ENCODE measurements at regions not wholly inside any gene's neighbourhood (a gene's known extent, or its start where the extent isn't known, plus 50 kb on each side); places are given as distances from the start of the nearest gene placed in this dataset.
"Not testable (repeated sequence)": the region's sequence is repeated elsewhere in the genome, so short reads cannot be mapped to it uniquely, and the experiment has no call there.

GRCh38 chr20:47406849-47407682 lies 50.6 kb upstream of the ZMYND8 start:
- DNase-seq (ENCODE audit: low spot score) = no peak

GRCh38 chr20:47411161-47411560 lies 54.7 kb upstream of the ZMYND8 start:
- no peak for DNase-seq (ENCODE audit: low spot score)

GRCh38 chr20:47412083-47412482 lies 55.6 kb upstream of the ZMYND8 start:
- DNase-seq (ENCODE audit: low spot score) = no peak

- no peak for DNase-seq (ENCODE audit: low spot score)
Measured at GRCh38 chr20:47413189-47413588, 56.7 kb upstream of the ZMYND8 start.

GRCh38 chr20:47417245-47418068 lies 61.0 kb upstream of the ZMYND8 start:
- no peak for DNase-seq (ENCODE audit: low spot score)

GRCh38 chr20:47418069-47418757 lies 61.7 kb upstream of the ZMYND8 start:
- DNase-seq (ENCODE audit: low spot score) = no peak

- DNase-seq (ENCODE audit: low spot score) = no peak
Measured at GRCh38 chr20:47419953-47420514, 63.5 kb upstream of the ZMYND8 start.

GRCh38 chr20:47421076-47421475 lies 64.6 kb upstream of the ZMYND8 start:
- no peak for DNase-seq (ENCODE audit: low spot score)

GRCh38 chr20:47423586-47423985 lies 67.1 kb upstream of the ZMYND8 start:
- no peak for DNase-seq (ENCODE audit: low spot score)

- DNase-seq (ENCODE audit: low spot score) = no peak
Measured at GRCh38 chr20:47427067-47427466, 70.6 kb upstream of the ZMYND8 start.

GRCh38 chr20:47427746-47428145 lies 71.2 kb upstream of the ZMYND8 start:
- DNase-seq (ENCODE audit: low spot score) = no peak

GRCh38 chr20:47428164-47428563 lies 71.7 kb upstream of the ZMYND8 start:
- no peak for DNase-seq (ENCODE audit: low spot score)

- no peak for DNase-seq (ENCODE audit: low spot score)
Measured at GRCh38 chr20:47428851-47429336, 72.4 kb upstream of the ZMYND8 start.

GRCh38 chr20:47429409-47429808 lies 72.3 kb upstream of the NCOA3 start:
- no peak for DNase-seq (ENCODE audit: low spot score)

GRCh38 chr20:47430862-47431588 lies 70.7 kb upstream of the NCOA3 start:
- DNase-seq (ENCODE audit: low spot score) = no peak

- DNase-seq (ENCODE audit: low spot score) = no peak
Measured at GRCh38 chr20:47432834-47433210, 68.9 kb upstream of the NCOA3 start.

GRCh38 chr20:47434128-47434779 lies 67.4 kb upstream of the NCOA3 start:
- DNase-seq (ENCODE audit: low spot score) = not testable (repeated sequence)

GRCh38 chr20:47438464-47439381 lies 63.0 kb upstream of the NCOA3 start:
- peak; percentile 43 for DNase-seq (ENCODE audit: low spot score)

GRCh38 chr20:47440857-47441773 lies 60.6 kb upstream of the NCOA3 start:
- DNase-seq (ENCODE audit: low spot score) = no peak
